ENCODE measurements at regions not wholly inside any gene's neighbourhood (a gene's known extent, or its start where the extent isn't known, plus 50 kb on each side); places are given as distances from the start of the nearest gene placed in this dataset.

DNA sequence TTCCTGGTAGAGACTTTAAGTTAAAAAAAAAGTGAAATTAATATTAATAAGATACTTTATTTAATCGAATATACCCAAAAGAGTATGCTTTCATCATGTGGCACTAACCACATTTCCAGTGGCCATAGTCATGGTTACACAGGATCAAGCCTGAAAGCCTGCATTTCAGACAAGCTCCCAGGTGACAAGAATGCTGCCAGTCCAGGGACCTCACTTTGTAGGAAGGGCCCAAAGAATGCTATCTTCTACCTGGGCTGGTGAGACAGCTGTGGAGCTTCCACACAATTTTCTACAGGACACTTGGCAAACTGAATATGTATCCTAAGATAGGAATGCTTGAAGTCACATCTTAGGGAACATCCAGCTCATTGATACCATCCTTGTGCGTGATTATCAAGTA lies 203.8 kb downstream of the AUH start:
- no peak for DNase-seq (ENCODE audit: low read depth)

DNA sequence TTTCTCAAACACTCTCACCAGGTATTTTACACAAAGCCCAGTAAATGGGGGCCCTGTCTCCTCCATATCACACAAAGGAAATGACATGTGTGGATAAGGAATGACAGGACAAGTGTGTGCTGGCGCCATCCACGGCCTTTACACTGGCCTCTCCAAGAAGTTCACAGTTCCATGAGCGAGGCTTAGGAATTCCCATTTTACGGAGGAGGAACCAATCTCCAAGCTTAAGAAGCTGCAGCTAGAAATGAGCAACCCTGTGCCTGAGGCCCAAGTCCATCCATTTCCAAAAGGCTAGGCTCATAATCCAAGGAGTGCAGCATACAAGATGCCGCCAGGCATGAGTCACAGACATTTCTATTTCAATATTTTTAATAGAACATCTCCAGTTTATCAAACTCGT lies 203.4 kb downstream of the AUH start:
- DNase-seq (ENCODE audit: low read depth): no peak

DNA sequence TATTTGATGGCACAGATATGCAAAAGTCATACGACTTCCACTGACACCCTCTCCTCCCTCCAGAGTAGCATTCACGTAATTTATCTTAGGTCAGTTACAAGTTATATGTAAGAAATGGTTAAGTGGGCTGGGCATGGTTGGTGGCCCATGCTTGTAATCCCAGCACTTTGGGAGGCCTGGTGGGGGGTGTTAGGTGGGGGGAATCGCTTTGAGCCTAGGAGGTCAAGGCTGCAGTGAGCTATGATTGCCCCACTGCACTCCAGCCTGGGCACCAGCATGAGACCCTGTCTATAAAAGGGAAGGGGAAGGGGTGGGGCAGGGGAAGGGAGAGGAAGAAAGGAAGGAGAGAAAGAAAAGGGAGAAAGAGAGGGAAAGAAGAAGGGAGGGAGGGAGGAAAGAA lies 202.8 kb downstream of the AUH start:
- no peak for DNase-seq (ENCODE audit: low read depth)

GRCh38 chr9:91159664-91160121 lies 202.0 kb downstream of the AUH start:
- no peak for DNase-seq (ENCODE audit: low read depth)

DNA sequence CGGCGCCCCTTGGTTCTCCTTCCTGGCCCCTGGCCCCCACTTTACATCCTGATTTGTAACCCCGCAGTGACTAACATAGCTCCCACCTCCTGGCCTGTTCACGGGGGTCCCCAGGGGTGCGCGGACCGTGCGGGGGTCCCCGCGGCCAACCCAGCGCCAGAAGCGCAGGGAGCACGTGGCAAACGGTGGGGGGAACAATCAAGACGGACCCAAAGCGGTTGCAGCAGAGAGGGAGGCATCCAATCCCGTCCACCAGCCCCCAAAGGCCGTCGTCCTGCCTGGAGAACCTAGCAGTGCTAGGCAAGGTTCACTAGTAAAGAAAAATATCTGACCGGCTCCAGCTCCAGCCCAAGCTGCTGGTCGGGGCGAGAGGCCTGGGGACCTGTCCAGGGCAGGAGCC lies 201.5 kb downstream of the AUH start:
- DNase-seq (ENCODE audit: low read depth): no peak

DNA sequence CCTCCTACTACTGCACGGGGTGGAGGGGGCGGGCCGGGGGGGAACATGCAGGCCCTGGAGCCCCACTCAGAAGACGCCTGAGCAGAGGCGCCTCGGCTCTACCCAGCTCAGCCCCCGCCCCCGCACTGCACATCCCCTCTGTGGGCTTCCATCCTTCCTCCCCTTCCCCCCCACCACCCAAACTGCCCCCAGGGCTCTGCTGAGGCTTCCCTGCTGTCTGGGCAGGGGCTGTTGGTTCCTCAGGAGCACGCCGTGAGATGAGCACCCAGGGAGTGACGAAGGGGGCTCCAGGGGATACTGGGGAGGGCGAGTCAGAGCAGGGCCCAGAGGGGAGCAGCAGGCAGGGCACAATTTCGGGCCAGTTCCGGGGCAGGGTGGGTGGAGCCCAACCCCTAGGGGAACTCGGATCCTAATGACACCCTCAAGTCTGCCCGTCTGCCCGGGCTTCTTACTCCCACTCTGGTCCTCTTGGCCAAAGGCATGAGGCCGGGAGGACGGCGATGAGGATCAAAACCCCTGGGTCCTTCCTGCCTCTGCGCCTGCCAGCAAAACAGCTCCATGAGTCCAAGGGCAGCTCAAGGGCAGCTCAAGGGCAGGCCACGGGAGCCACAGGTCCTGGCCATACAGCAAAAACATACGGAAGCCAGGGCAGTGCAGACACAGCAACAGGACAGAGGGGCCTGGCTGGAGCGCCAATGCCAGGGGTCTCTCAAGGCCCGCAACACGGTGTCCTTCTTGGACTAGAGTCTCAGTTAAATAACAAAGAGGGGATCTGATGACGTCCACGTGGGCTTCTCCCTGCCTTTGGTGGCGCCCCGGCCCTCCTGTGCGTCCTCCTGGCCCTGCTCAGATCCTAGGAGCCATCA lies 200.9 kb downstream of the AUH start:
- DNase-seq (ENCODE audit: low read depth): no peak

GRCh38 chr9:91161465-91162300 lies 200.0 kb downstream of the AUH start:
- no peak for DNase-seq (ENCODE audit: low read depth)

GRCh38 chr9:91162311-91162710 lies 199.4 kb downstream of the AUH start:
- DNase-seq (ENCODE audit: low read depth): no peak

DNA sequence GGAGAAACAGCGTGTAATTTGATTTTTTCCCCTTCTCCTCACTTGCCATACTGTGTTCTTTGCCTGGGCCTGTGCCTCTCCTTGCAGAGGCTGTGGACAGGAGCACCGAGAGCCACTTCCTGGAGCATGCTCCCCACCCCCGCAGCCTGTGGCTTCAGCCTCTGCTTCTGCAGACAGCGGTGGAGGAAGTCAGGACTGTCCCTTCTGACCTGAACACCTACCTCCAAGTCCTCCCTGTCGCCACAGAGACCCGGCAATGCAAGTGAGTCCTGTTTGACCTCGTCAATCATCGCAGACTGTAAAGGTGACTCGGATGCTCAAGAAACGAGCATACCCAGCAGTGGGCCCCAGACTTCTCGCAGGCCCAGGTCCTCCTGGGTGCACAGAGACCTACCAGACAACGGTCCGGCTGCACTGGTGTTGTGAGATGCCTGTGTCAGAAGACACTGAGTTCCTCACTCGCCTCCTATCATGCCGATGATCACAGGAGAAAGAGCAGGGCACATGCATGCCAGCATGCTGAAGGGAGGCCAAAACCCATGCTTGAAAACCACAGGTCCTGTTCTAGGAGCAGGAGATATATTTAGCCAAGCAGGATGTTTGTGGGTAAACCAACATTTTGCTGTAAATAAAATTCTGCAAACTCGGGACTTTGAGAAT lies 198.8 kb downstream of the AUH start:
- DNase-seq (ENCODE audit: low read depth): no peak

GRCh38 chr9:91163444-91163772 lies 198.3 kb downstream of the AUH start:
- DNase-seq (ENCODE audit: low read depth): no peak

- no peak for DNase-seq (ENCODE audit: low read depth)
These were observed 197.8 kb downstream of the AUH start for GRCh38 chr9:91163773-91164471.
